Astrocyte of the spinal cord (primary cell): ENCODE measurements at regions not wholly inside any gene's neighbourhood (a gene's known extent, or its start where the extent isn't known, plus 50 kb on each side); places are given as distances from the start of the nearest gene placed in this dataset.
A peak's percentile ranks its signal among the peaks of the same experiment; 100 is the strongest.
"Not testable (repeated sequence)": the region's sequence is repeated elsewhere in the genome, so short reads cannot be mapped to it uniquely, and the experiment has no call there.

Experiments
- DNase-seq: peaks from one replicate; pipeline ENCODE4 v3.0.0; 2011; ENCODE audit warnings: low read depth, low spot score
- H3K4me3 ChIP-seq: 2 replicates; pipeline ENCODE4 v1.5.1; 2011; ENCODE audit warnings: low read depth, mild to moderate bottlenecking, low read length, moderate library complexity
- in situ Hi-C: cut with HindIII; loops from 2 replicates; pipeline ENCODE4 v1.10.0; 2017; ENCODE audit warnings: low sequenced_read_pairs
- TF ChIP-seq, protein P1 (sequence below): IDR thresholded peaks from 2 replicates; pipeline ENCODE4 v1.5.1; 2012; ENCODE audit warnings: low read depth, mild to moderate bottlenecking, low read length, inconsistent platforms

DNA sequence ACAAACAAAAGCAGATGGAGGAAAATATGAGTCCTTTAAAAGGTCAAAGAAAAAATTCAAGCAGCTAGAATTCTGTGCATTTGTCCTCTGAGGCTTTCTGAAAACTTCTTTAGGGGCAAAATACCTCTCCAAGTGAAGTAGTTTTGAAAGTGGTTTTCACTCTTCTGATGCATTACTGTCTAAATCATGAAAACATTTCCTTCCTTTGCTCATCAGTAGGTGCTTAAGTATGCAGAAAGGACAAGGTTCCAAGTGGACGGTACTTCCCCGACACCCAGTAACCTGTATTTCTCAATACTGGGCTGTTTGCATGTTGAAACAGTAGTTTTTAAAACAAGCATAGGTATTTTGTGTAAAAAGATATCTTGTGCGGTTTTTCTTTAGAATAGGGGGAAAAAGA is 189.1 kb upstream of the ERBB4 start:
- TF ChIP-seq, protein P1, sequence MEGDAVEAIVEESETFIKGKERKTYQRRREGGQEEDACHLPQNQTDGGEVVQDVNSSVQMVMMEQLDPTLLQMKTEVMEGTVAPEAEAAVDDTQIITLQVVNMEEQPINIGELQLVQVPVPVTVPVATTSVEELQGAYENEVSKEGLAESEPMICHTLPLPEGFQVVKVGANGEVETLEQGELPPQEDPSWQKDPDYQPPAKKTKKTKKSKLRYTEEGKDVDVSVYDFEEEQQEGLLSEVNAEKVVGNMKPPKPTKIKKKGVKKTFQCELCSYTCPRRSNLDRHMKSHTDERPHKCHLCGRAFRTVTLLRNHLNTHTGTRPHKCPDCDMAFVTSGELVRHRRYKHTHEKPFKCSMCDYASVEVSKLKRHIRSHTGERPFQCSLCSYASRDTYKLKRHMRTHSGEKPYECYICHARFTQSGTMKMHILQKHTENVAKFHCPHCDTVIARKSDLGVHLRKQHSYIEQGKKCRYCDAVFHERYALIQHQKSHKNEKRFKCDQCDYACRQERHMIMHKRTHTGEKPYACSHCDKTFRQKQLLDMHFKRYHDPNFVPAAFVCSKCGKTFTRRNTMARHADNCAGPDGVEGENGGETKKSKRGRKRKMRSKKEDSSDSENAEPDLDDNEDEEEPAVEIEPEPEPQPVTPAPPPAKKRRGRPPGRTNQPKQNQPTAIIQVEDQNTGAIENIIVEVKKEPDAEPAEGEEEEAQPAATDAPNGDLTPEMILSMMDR, result no peak
- no peak for DNase-seq
- no peak overlapping the region for H3K4me3 ChIP-seq
- in situ Hi-C loops, result no loop called here

- H3K4me3 ChIP-seq, result no peak overlapping the region
- TF ChIP-seq, protein P1, result no peak
- in situ Hi-C loops, result no loop called here
- DNase-seq, result no peak
Observed at GRCh38 chr2:212726403-212726802, 187.8 kb upstream of the ERBB4 start.

DNA sequence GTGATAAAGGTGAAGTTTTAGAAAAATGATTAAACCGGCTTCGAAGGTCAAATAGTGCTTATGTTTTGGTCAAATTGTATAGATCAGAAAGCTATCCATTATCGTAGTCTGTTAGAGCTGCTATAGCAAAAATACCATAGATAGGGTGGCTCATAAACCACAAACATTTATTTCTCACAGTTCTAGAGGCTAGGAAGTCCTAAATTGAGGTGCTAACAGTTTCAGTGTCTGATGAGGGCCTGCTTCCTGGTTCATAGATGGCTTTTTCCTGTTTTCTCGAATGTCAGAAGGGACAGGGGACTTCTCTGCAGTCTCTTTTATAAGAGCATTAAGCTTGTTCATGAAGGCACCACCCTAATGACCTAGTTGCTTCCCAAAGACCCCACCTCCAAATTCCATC is 186.6 kb upstream of the ERBB4 start:
- in situ Hi-C loops, result no loop called here
- H3K4me3 ChIP-seq, result no peak overlapping the region
- DNase-seq, result no peak
- TF ChIP-seq, protein P1, result no peak

- peak; percentile 61 for DNase-seq
- in situ Hi-C loops, result no loop called here
- no peak overlapping the region for H3K4me3 ChIP-seq
- TF ChIP-seq, protein P1, result no peak
Observed at GRCh38 chr2:212723226-212723625, 184.6 kb upstream of the ERBB4 start.

- TF ChIP-seq, protein P1, result no peak
- H3K4me3 ChIP-seq, result no peak overlapping the region
- in situ Hi-C loops, result no loop called here
- no peak for DNase-seq
Observed at GRCh38 chr2:212722046-212722445, 183.4 kb upstream of the ERBB4 start.

- H3K4me3 ChIP-seq, result no peak overlapping the region
- in situ Hi-C loops, result no loop called here
- DNase-seq, result no peak
- TF ChIP-seq, protein P1, result no peak
Observed at GRCh38 chr2:212721026-212721451, 182.4 kb upstream of the ERBB4 start.

- in situ Hi-C loops, DNase-seq, H3K4me3 ChIP-seq: not testable (repeated sequence)
Observed at GRCh38 chr2:212715411-212715810, 176.8 kb upstream of the ERBB4 start.
